HEK293 (cell line): ENCODE measurements at regions not wholly inside any gene's neighbourhood (a gene's known extent, or its start where the extent isn't known, plus 50 kb on each side); places are given as distances from the start of the nearest gene placed in this dataset.

Experiments
- CTCF ChIA-PET: fragments of 350-600 bp; formaldehyde crosslinking; extraction: SDS; loops from one replicate; lab custom pipeline; 2021; ENCODE audit warnings: antibody characterized with exemption; lab: Yijun Ruan, JAX
- POLR2A ChIA-PET: fragments of 300-600 bp; formaldehyde crosslinking; extraction: SDS; loops from one replicate; lab custom pipeline; 2020; ENCODE audit warnings: antibody characterized with exemption, inconsistent platforms; lab: Yijun Ruan, JAX
- H3K27ac ChIP-seq: fragments of 200-500 bp; sonication (Bioruptor generic); 2 replicates; pipeline ENCODE4 v1.5.1; 2014; ENCODE audit warnings: low read depth, low read length, control low read depth, inconsistent platforms; ENCODE audit errors: extremely low read depth
- H3K36me3 ChIP-seq, 2 experiments: fragments of 200-500 bp in 1 of 2; sonication (Bioruptor generic) in 1 of 2; 1 replicate in 1 of 2; 2 replicates in 1 of 2; pipeline ENCODE4 v1.5.1; 2014 to 2017; ENCODE audit warnings: inconsistent platforms in 2 of 2, low read length in 2 of 2; ENCODE audit not compliant: control insufficient read depth in 2 of 2, insufficient read depth in 1 of 2
- H3K4me1 ChIP-seq: fragments of 200-500 bp; sonication (Bioruptor generic); 2 replicates; pipeline ENCODE4 v1.5.1; 2014; ENCODE audit warnings: mild to moderate bottlenecking, low read length, inconsistent platforms; ENCODE audit not compliant: control insufficient read depth, insufficient read depth
- H3K4me3 ChIP-seq: 2 replicates; pipeline ENCODE4 v1.5.1; 2011; ENCODE audit warnings: low read depth, mild to moderate bottlenecking, control low read depth, low read length, moderate library complexity
- H3K9me3 ChIP-seq: fragments of 200-500 bp; sonication (Bioruptor generic); 2 replicates; pipeline ENCODE4 v1.5.1; 2014; ENCODE audit warnings: low read depth, low read length, inconsistent platforms; ENCODE audit not compliant: control insufficient read depth, insufficient read depth
- FEZF1 ChIP-seq: fragments of 450-650 bp; formaldehyde crosslinking; IDR thresholded peaks from 2 replicates; pipeline ENCODE4 v1.5.1; 2016; ENCODE audit warnings: missing biosample characterization, missing genetic modification characterization
- KLF9 ChIP-seq: fragments of 450-650 bp; formaldehyde crosslinking; IDR thresholded peaks from 2 replicates; pipeline ENCODE4 v1.5.1; 2016; ENCODE audit warnings: missing biosample characterization, missing genetic modification characterization, low read depth
- MZF1 ChIP-seq: fragments of 450-650 bp; formaldehyde crosslinking; IDR thresholded peaks from 2 replicates; pipeline ENCODE4 v1.5.1; 2017; ENCODE audit warnings: missing biosample characterization, missing genetic modification characterization, borderline replicate concordance
- PRDM10 ChIP-seq: fragments of 450-650 bp; formaldehyde crosslinking; IDR thresholded peaks from 2 replicates; pipeline ENCODE4 v1.5.1; 2016; ENCODE audit warnings: missing biosample characterization, missing genetic modification characterization
- SCRT2 ChIP-seq: fragments of 450-650 bp; formaldehyde crosslinking; IDR thresholded peaks from 2 replicates; pipeline ENCODE4 v1.5.1; 2016; ENCODE audit warnings: missing biosample characterization, missing genetic modification characterization
- TRIM28 ChIP-seq: IDR thresholded peaks from 2 replicates; pipeline ENCODE4 v1.6.1; 2011; ENCODE audit warnings: low read length, control low read depth, borderline replicate concordance
- WT1 ChIP-seq: fragments of 450-650 bp; formaldehyde crosslinking; IDR thresholded peaks from 2 replicates; pipeline ENCODE4 v1.5.1; 2016; ENCODE audit warnings: missing biosample characterization, missing genetic modification characterization
- ZIC2 ChIP-seq: fragments of 450-650 bp; formaldehyde crosslinking; IDR thresholded peaks from 2 replicates; pipeline ENCODE4 v1.5.1; 2016; ENCODE audit warnings: missing biosample characterization, missing genetic modification characterization
- ZNF16 ChIP-seq: fragments of 450-650 bp; formaldehyde crosslinking; IDR thresholded peaks from 2 replicates; pipeline ENCODE4 v1.5.1; 2016; ENCODE audit warnings: low read depth, missing biosample characterization, missing genetic modification characterization
- ZNF19 ChIP-seq: fragments of 450-650 bp; formaldehyde crosslinking; IDR thresholded peaks from 2 replicates; pipeline ENCODE4; 2016; ENCODE audit warnings: missing biosample characterization, missing genetic modification characterization, low read depth
- ZNF26 ChIP-seq: fragments of 450-650 bp; formaldehyde crosslinking; IDR thresholded peaks from 2 replicates; pipeline ENCODE4 v1.5.1; 2016; ENCODE audit warnings: missing biosample characterization, missing genetic modification characterization
- ZNF292 ChIP-seq: fragments of 450-650 bp; formaldehyde crosslinking; IDR thresholded peaks from 2 replicates; pipeline ENCODE4 v1.5.1; 2016; ENCODE audit warnings: low read depth, missing biosample characterization, missing genetic modification characterization, borderline replicate concordance
- ZNF350 ChIP-seq: fragments of 450-650 bp; formaldehyde crosslinking; IDR thresholded peaks from 2 replicates; pipeline ENCODE4 v1.5.0; 2017; ENCODE audit warnings: missing biosample characterization, mild to moderate bottlenecking, missing genetic modification characterization
- ZNF391 ChIP-seq: fragments of 450-650 bp; formaldehyde crosslinking; IDR thresholded peaks from 2 replicates; pipeline ENCODE4 v1.5.1; 2016; ENCODE audit warnings: low read depth, missing biosample characterization, missing genetic modification characterization, borderline replicate concordance
- ZNF394 ChIP-seq: fragments of 450-650 bp; formaldehyde crosslinking; IDR thresholded peaks from 2 replicates; pipeline ENCODE4 v1.5.1; 2016; ENCODE audit warnings: missing biosample characterization, missing genetic modification characterization, mild to moderate bottlenecking, moderate library complexity, borderline replicate concordance
- ZNF416 ChIP-seq: fragments of 450-650 bp; formaldehyde crosslinking; IDR thresholded peaks from 2 replicates; pipeline ENCODE4 v1.5.1; 2016; ENCODE audit warnings: missing biosample characterization, missing genetic modification characterization
- ZNF423 ChIP-seq: fragments of 450-650 bp; formaldehyde crosslinking; IDR thresholded peaks from 2 replicates; pipeline ENCODE4 v1.5.1; 2016; ENCODE audit warnings: missing biosample characterization, missing genetic modification characterization
- ZNF571 ChIP-seq: fragments of 450-650 bp; formaldehyde crosslinking; IDR thresholded peaks from 2 replicates; pipeline ENCODE4 v1.5.0; 2017; ENCODE audit warnings: missing biosample characterization, missing genetic modification characterization
- ZSCAN18 ChIP-seq: fragments of 450-650 bp; formaldehyde crosslinking; IDR thresholded peaks from 2 replicates; pipeline ENCODE4 v1.5.1; 2016; ENCODE audit warnings: missing biosample characterization, missing genetic modification characterization

- POLR2A ChIA-PET: no interaction called here
- CTCF ChIA-PET: no interaction called here
- H3K4me3 ChIP-seq: no peak overlapping the region
- no peaks in the 10 kb centered on the region for H3K4me1 ChIP-seq
- H3K27ac ChIP-seq: no peak overlapping the region
- no peaks in the 10 kb centered on the region for H3K9me3 ChIP-seq
- H3K36me3 ChIP-seq: no peaks in the 10 kb centered on the region
- TF ChIP-seq FEZF1 (tag by site-specific recombination) (no peak), ZSCAN18 (tag by site-specific recombination) (no peak), ZNF394 (tag by site-specific recombination) (no peak), ZNF16 (tag by site-specific recombination) (no peak), ZNF19 (no peak), ZNF292 (tag by site-specific recombination) (no peak), KLF9 (no peak), ZNF571 (no peak), MZF1 (tag by site-specific recombination) (no peak), ZNF423 (no peak), WT1 (tag by site-specific recombination) (no peak), PRDM10 (tag by site-specific recombination) (no peak), ZNF26 (tag by site-specific recombination) (no peak), ZNF350 (tag by site-specific recombination) (no peak), ZIC2 (no peak), TRIM28 (no peak)
These were observed 139.4 kb downstream of the MIAT start for GRCh38 chr22:26796785-26797184.

- Histone ChIP-seq H3K4me3 (no peak overlapping the region), H3K36me3 (no peaks in the 10 kb centered on the region)
- 0 out of 2 replicates have a peak, but pooled peaks have one; percentile 9 for TF ChIP-seq SCRT2 (tag by site-specific recombination)
- peak; percentile 64; the same call in 1 of the 2 replicates for TF ChIP-seq ZNF391 (tag by site-specific recombination)
- no peak for TF ChIP-seq ZNF416 (tag by site-specific recombination)
- TF ChIP-seq, all 188 proteins: peak for 2
- POLR2A ChIA-PET: no interaction called here
- H3K4me1 ChIP-seq: no peaks in the 10 kb centered on the region
- H3K27ac ChIP-seq: no peak overlapping the region
- CTCF ChIA-PET: interaction anchor here (0.6 kb wide), 2 partner anchors 141 to 1161 kb away, joined by 3 to 5 read pairs; no protein-coding TSS in a partner anchor
- H3K9me3 ChIP-seq: no peaks in the 10 kb centered on the region
These were observed 140.5 kb downstream of the MIAT start for GRCh38 chr22:26797910-26798309.
